Osteoblast (primary cell): ENCODE measurements at regions not wholly inside any gene's neighbourhood (a gene's known extent, or its start where the extent isn't known, plus 50 kb on each side); places are given as distances from the start of the nearest gene placed in this dataset.

Experiments used
- DNase-seq: peaks from one replicate; pipeline ENCODE4 v3.0.0; 2011; ENCODE audit warnings: low spot score, mixed read lengths; ENCODE audit not compliant: insufficient read length; ENCODE audit errors: missing footprints
- H2AFZ ChIP-seq: 2 replicates; pipeline ENCODE4 v1.6.0; 2011; ENCODE audit warnings: mild to moderate bottlenecking, low read length
- H3K27ac ChIP-seq: 2 replicates; pipeline ENCODE4 v1.5.1; 2011; ENCODE audit warnings: mild to moderate bottlenecking, low read depth, low read length, moderate library complexity
- H3K27me3 ChIP-seq: 2 replicates; pipeline ENCODE4 v1.6.0; 2012; ENCODE audit warnings: mild to moderate bottlenecking, control low read depth, inconsistent platforms, low read length, moderate library complexity; ENCODE audit not compliant: insufficient read depth
- H3K36me3 ChIP-seq: 2 replicates; pipeline ENCODE4 v1.5.1; 2011; ENCODE audit warnings: mild to moderate bottlenecking, low read length, control low read depth, moderate library complexity; ENCODE audit not compliant: insufficient read depth
- H3K4me1 ChIP-seq: 2 replicates; pipeline ENCODE4 v1.5.1; 2011; ENCODE audit warnings: mild to moderate bottlenecking, low read length, control low read depth, moderate library complexity; ENCODE audit not compliant: insufficient read depth
- H3K4me2 ChIP-seq: 2 replicates; pipeline ENCODE4 v1.6.0; 2011; ENCODE audit warnings: mild to moderate bottlenecking, low read length; ENCODE audit not compliant: insufficient read depth
- H3K4me3 ChIP-seq: fragments of 200-600 bp; sonication (generic); 3 replicates; pipeline ENCODE4 v1.5.1; 2012; ENCODE audit warnings: mild to moderate bottlenecking, low read length, inconsistent platforms; ENCODE audit not compliant: insufficient read depth
- H3K79me2 ChIP-seq: 2 replicates; pipeline ENCODE4 v1.6.0; 2012; ENCODE audit warnings: mild to moderate bottlenecking, low read length, control low read depth, inconsistent platforms; ENCODE audit not compliant: insufficient read depth
- H3K9me3 ChIP-seq: 2 replicates; pipeline ENCODE4 v1.5.1; 2011; ENCODE audit warnings: low read depth, low read length, control low read depth
- H4K20me1 ChIP-seq: 2 replicates; pipeline ENCODE4 v1.6.0; 2012; ENCODE audit warnings: mild to moderate bottlenecking, low read length, control low read depth; ENCODE audit not compliant: insufficient read depth
- CTCF ChIP-seq: IDR thresholded peaks from 2 replicates; pipeline ENCODE4 v1.5.1; 2011; ENCODE audit warnings: mild to moderate bottlenecking, low read depth, low read length, moderate library complexity; ENCODE audit errors: extremely low read depth

GRCh38 chr18:38768504-38768903, 1202.9 kb upstream of the CELF4 start:
- Histone ChIP-seq H3K27ac (no peak overlapping the region), H4K20me1 (no peaks in the 10 kb centered on the region), H3K4me1 (no peaks in the 10 kb centered on the region), H3K36me3 (no peaks in the 10 kb centered on the region), H3K79me2 (no peaks in the 10 kb centered on the region), H3K27me3 (no peaks in the 10 kb centered on the region), H3K4me3 (no peak overlapping the region), H2AFZ (no peak overlapping the region), H3K9me3 (peaks cover 3% of the 10 kb centered on the region), H3K4me2 (no peak overlapping the region)
- DNase-seq, result no peak
- no peak for TF ChIP-seq CTCF

GRCh38 chr18:38759457-38759856, 1193.9 kb upstream of the CELF4 start:
- no peaks in the 10 kb centered on the region for H3K4me1 ChIP-seq
- no peak for DNase-seq
- no peak overlapping the region for H3K4me2 ChIP-seq
- no peak overlapping the region for H2AFZ ChIP-seq
- H3K36me3 ChIP-seq, result no peaks in the 10 kb centered on the region
- no peaks in the 10 kb centered on the region for H3K9me3 ChIP-seq
- no peak overlapping the region for H3K4me3 ChIP-seq
- H4K20me1 ChIP-seq, result no peaks in the 10 kb centered on the region
- H3K79me2 ChIP-seq, result no peaks in the 10 kb centered on the region
- H3K27ac ChIP-seq, result no peak overlapping the region
- no peak for TF ChIP-seq CTCF
- no peaks in the 10 kb centered on the region for H3K27me3 ChIP-seq

- no peak for TF ChIP-seq CTCF
- Histone ChIP-seq H3K4me3 (no peak overlapping the region), H3K27me3 (no peaks in the 10 kb centered on the region), H3K79me2 (no peaks in the 10 kb centered on the region), H3K4me2 (no peak overlapping the region), H3K27ac (no peak overlapping the region), H3K9me3 (no peaks in the 10 kb centered on the region), H2AFZ (no peak overlapping the region), H3K36me3 (no peaks in the 10 kb centered on the region), H4K20me1 (no peaks in the 10 kb centered on the region), H3K4me1 (no peaks in the 10 kb centered on the region)
- no peak for DNase-seq
Observed at GRCh38 chr18:38756436-38756835, 1190.8 kb upstream of the CELF4 start.

- Histone ChIP-seq H3K79me2 (no peaks in the 10 kb centered on the region), H3K27ac (no peak overlapping the region), H3K4me2 (no peak overlapping the region), H2AFZ (no peak overlapping the region), H3K27me3 (no peaks in the 10 kb centered on the region), H3K9me3 (no peaks in the 10 kb centered on the region), H4K20me1 (no peaks in the 10 kb centered on the region), H3K36me3 (no peaks in the 10 kb centered on the region), H3K4me3 (no peak overlapping the region), H3K4me1 (no peaks in the 10 kb centered on the region)
- no peak for DNase-seq
- TF ChIP-seq CTCF, result no peak
Observed at GRCh38 chr18:38752430-38752829, 1186.8 kb upstream of the CELF4 start.
